ENCODE measurements at regions not wholly inside any gene's neighbourhood (a gene's known extent, or its start where the extent isn't known, plus 50 kb on each side); places are given as distances from the start of the nearest gene placed in this dataset.
"Not testable (repeated sequence)": the region's sequence is repeated elsewhere in the genome, so short reads cannot be mapped to it uniquely, and the experiment has no call there.

GRCh38 chr12:28060871-28061270 lies 88.3 kb upstream of the PTHLH start:
- DNase-seq (ENCODE audit: low spot score): no peak

- no peak for DNase-seq (ENCODE audit: low spot score)
Measured at GRCh38 chr12:28063355-28063880, 90.9 kb upstream of the PTHLH start.

GRCh38 chr12:28065374-28065773 lies 92.8 kb upstream of the PTHLH start:
- no peak for DNase-seq (ENCODE audit: low spot score)

GRCh38 chr12:28065889-28066630 lies 93.5 kb upstream of the PTHLH start:
- DNase-seq (ENCODE audit: low spot score): no peak

GRCh38 chr12:28066879-28067278 lies 94.3 kb upstream of the PTHLH start:
- no peak for DNase-seq (ENCODE audit: low spot score)

GRCh38 chr12:28068467-28068866 lies 95.9 kb upstream of the PTHLH start:
- no peak for DNase-seq (ENCODE audit: low spot score)

GRCh38 chr12:28079539-28079938 lies 107.0 kb upstream of the PTHLH start:
- no peak for DNase-seq (ENCODE audit: low spot score)

GRCh38 chr12:28082096-28082495 lies 108.2 kb upstream of the CCDC91 start:
- no peak for DNase-seq (ENCODE audit: low spot score)

GRCh38 chr12:28083840-28084678 lies 106.2 kb upstream of the CCDC91 start:
- DNase-seq (ENCODE audit: low spot score): no peak

- no peak for DNase-seq (ENCODE audit: low spot score)
Measured at GRCh38 chr12:28086521-28087155, 103.6 kb upstream of the CCDC91 start.

GRCh38 chr12:28088566-28089272 lies 101.5 kb upstream of the CCDC91 start:
- DNase-seq (ENCODE audit: low spot score): peak; percentile 27

GRCh38 chr12:28089338-28089737 lies 100.9 kb upstream of the CCDC91 start:
- DNase-seq (ENCODE audit: low spot score): peak; percentile 53

- no peak for DNase-seq (ENCODE audit: low spot score)
Measured at GRCh38 chr12:28090835-28091234, 99.4 kb upstream of the CCDC91 start.

- no peak for DNase-seq (ENCODE audit: low spot score)
Measured at GRCh38 chr12:28092396-28092795, 97.9 kb upstream of the CCDC91 start.

GRCh38 chr12:28096649-28097048 lies 93.6 kb upstream of the CCDC91 start:
- DNase-seq (ENCODE audit: low spot score): no peak

- no peak for DNase-seq (ENCODE audit: low spot score)
Measured at GRCh38 chr12:28097221-28097620, 93.0 kb upstream of the CCDC91 start.

- DNase-seq (ENCODE audit: low spot score): not testable (repeated sequence)
Measured at GRCh38 chr12:28099245-28099644, 91.0 kb upstream of the CCDC91 start.

GRCh38 chr12:28099871-28100270 lies 90.4 kb upstream of the CCDC91 start:
- no peak for DNase-seq (ENCODE audit: low spot score)

- DNase-seq (ENCODE audit: low spot score): no peak
Measured at GRCh38 chr12:28100717-28101116, 89.5 kb upstream of the CCDC91 start.

- DNase-seq (ENCODE audit: low spot score): no peak
Measured at GRCh38 chr12:28104316-28104715, 85.9 kb upstream of the CCDC91 start.

GRCh38 chr12:28104903-28105864 lies 85.1 kb upstream of the CCDC91 start:
- no peak for DNase-seq (ENCODE audit: low spot score)
